A204.1 (cell line): ENCODE measurements at regions not wholly inside any gene's neighbourhood (a gene's known extent, or its start where the extent isn't known, plus 50 kb on each side); places are given as distances from the start of the nearest gene placed in this dataset.

ENCODE experiments used
- FAIRE-seq: peaks from 2 replicates; lab custom pipeline; 2012; peaks lifted over from hg19 to GRCh38; lab: Jason Lieb, UNC

GRCh38 chr1:163747855-163748254, 426.1 kb downstream of the NUF2 start:
- no peak for FAIRE-seq

- FAIRE-seq = no peak
These were observed 437.4 kb downstream of the NUF2 start for GRCh38 chr1:163758977-163759670.

- FAIRE-seq = no peak
These were observed 440.1 kb downstream of the NUF2 start for GRCh38 chr1:163761898-163762297.

- FAIRE-seq = no peak
These were observed 444.6 kb downstream of the NUF2 start for GRCh38 chr1:163766257-163766918.

- FAIRE-seq = no peak
These were observed 446.8 kb downstream of the NUF2 start for GRCh38 chr1:163768576-163768975.

GRCh38 chr1:163770265-163770664, 448.5 kb downstream of the NUF2 start:
- FAIRE-seq = no peak

GRCh38 chr1:163771637-163772036, 449.9 kb downstream of the NUF2 start:
- FAIRE-seq = no peak

- FAIRE-seq = no peak
These were observed 450.5 kb downstream of the NUF2 start for GRCh38 chr1:163772246-163772645.

GRCh38 chr1:163773396-163773795, 451.6 kb downstream of the NUF2 start:
- no peak for FAIRE-seq

GRCh38 chr1:163774401-163774945, 452.7 kb downstream of the NUF2 start:
- no peak for FAIRE-seq

GRCh38 chr1:163774978-163775620, 453.3 kb downstream of the NUF2 start:
- no peak for FAIRE-seq

GRCh38 chr1:163777205-163777604, 455.5 kb downstream of the NUF2 start:
- FAIRE-seq = no peak

GRCh38 chr1:163781146-163781545, 459.4 kb downstream of the NUF2 start:
- no peak for FAIRE-seq

GRCh38 chr1:163785868-163786405, 464.2 kb downstream of the NUF2 start:
- no peak for FAIRE-seq

- FAIRE-seq = no peak
These were observed 468.2 kb downstream of the NUF2 start for GRCh38 chr1:163789911-163790310.

- FAIRE-seq = no peak
These were observed 472.8 kb downstream of the NUF2 start for GRCh38 chr1:163794551-163794950.

- FAIRE-seq = no peak
These were observed 474.7 kb downstream of the NUF2 start for GRCh38 chr1:163796394-163796821.

- FAIRE-seq = no peak
These were observed 476.1 kb downstream of the NUF2 start for GRCh38 chr1:163797816-163798215.

- FAIRE-seq = no peak
These were observed 477.5 kb downstream of the NUF2 start for GRCh38 chr1:163799190-163799805.

- FAIRE-seq = no peak
These were observed 485.7 kb downstream of the NUF2 start for GRCh38 chr1:163807331-163808049.

- no peak for FAIRE-seq
These were observed 491.5 kb downstream of the NUF2 start for GRCh38 chr1:163813251-163813650.

- FAIRE-seq = no peak
These were observed 498.5 kb downstream of the NUF2 start for GRCh38 chr1:163820226-163820625.
